SK-N-SH (cell line): ENCODE measurements at regions not wholly inside any gene's neighbourhood (a gene's known extent, or its start where the extent isn't known, plus 50 kb on each side); places are given as distances from the start of the nearest gene placed in this dataset.

Experiments
- CHD2 ChIP-seq: fragments of 150-350 bp; IDR thresholded peaks from 2 replicates; pipeline ENCODE4 v1.6.1; 2018; ENCODE audit warnings: low read length; ENCODE audit not compliant: partially characterized antibody
- EZH2phosphoT487 ChIP-seq: fragments of 200-600 bp; sonication (generic); IDR thresholded peaks from 2 replicates; pipeline ENCODE4 v1.6.1; 2017; ENCODE audit warnings: low read depth, mixed run types, mild to moderate bottlenecking, antibody characterized with exemption, moderate library complexity, borderline replicate concordance
- FOXM1 ChIP-seq: IDR thresholded peaks from 2 replicates; pipeline ENCODE4 v1.4.0; 2012; ENCODE audit warnings: low read depth, mild to moderate bottlenecking
- JUND ChIP-seq: IDR thresholded peaks from 2 replicates; pipeline ENCODE4 v1.4.0; 2012
- MAX ChIP-seq: IDR thresholded peaks from 2 replicates; pipeline ENCODE4 v1.4.0; 2012; ENCODE audit warnings: low read depth
- MXI1 ChIP-seq: IDR thresholded peaks from 2 replicates; pipeline ENCODE4 v1.6.1; 2012; ENCODE audit warnings: mild to moderate bottlenecking, low read depth, low read length, improper control_type of control experiment
- NFIC ChIP-seq: IDR thresholded peaks from 2 replicates; pipeline ENCODE4 v1.4.0; 2012; ENCODE audit warnings: borderline replicate concordance
- POLR2AphosphoS5 ChIP-seq: IDR thresholded peaks from 2 replicates; pipeline ENCODE4 v1.6.1; 2012; ENCODE audit warnings: low read depth, low read length
- TAF1 ChIP-seq: IDR thresholded peaks from 2 replicates; pipeline ENCODE4 v1.6.1; 2012; ENCODE audit warnings: low read depth, mild to moderate bottlenecking, low read length, moderate library complexity, borderline replicate concordance
- TF ChIP-seq, protein P1 (sequence below): fragments of 200-600 bp; sonication (generic); IDR thresholded peaks from 2 replicates; pipeline ENCODE4 v1.6.1; 2017; ENCODE audit warnings: antibody characterized with exemption, mild to moderate bottlenecking, moderate library complexity
- TF ChIP-seq, protein P2 (sequence below): IDR thresholded peaks from 2 replicates; pipeline ENCODE4 v1.4.0; 2012; ENCODE audit warnings: low read depth, borderline replicate concordance
- TF ChIP-seq, protein P3 (sequence below): fragments of 150-350 bp; IDR thresholded peaks from 2 replicates; pipeline ENCODE4 v1.6.1; 2017; ENCODE audit warnings: antibody characterized with exemption, low read length, low read depth, borderline replicate concordance

- TF ChIP-seq, protein P1, sequence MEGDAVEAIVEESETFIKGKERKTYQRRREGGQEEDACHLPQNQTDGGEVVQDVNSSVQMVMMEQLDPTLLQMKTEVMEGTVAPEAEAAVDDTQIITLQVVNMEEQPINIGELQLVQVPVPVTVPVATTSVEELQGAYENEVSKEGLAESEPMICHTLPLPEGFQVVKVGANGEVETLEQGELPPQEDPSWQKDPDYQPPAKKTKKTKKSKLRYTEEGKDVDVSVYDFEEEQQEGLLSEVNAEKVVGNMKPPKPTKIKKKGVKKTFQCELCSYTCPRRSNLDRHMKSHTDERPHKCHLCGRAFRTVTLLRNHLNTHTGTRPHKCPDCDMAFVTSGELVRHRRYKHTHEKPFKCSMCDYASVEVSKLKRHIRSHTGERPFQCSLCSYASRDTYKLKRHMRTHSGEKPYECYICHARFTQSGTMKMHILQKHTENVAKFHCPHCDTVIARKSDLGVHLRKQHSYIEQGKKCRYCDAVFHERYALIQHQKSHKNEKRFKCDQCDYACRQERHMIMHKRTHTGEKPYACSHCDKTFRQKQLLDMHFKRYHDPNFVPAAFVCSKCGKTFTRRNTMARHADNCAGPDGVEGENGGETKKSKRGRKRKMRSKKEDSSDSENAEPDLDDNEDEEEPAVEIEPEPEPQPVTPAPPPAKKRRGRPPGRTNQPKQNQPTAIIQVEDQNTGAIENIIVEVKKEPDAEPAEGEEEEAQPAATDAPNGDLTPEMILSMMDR = no peak
- TF ChIP-seq NFIC (no peak), POLR2AphosphoS5 (no peak), FOXM1 (no peak), EZH2phosphoT487 (no peak), MXI1 (no peak), TAF1 (no peak), MAX (no peak), CHD2 (no peak), JUND (no peak)
- TF ChIP-seq, protein P2, sequence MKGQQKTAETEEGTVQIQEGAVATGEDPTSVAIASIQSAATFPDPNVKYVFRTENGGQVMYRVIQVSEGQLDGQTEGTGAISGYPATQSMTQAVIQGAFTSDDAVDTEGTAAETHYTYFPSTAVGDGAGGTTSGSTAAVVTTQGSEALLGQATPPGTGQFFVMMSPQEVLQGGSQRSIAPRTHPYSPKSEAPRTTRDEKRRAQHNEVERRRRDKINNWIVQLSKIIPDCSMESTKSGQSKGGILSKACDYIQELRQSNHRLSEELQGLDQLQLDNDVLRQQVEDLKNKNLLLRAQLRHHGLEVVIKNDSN = no peak
- TF ChIP-seq, protein P3, sequence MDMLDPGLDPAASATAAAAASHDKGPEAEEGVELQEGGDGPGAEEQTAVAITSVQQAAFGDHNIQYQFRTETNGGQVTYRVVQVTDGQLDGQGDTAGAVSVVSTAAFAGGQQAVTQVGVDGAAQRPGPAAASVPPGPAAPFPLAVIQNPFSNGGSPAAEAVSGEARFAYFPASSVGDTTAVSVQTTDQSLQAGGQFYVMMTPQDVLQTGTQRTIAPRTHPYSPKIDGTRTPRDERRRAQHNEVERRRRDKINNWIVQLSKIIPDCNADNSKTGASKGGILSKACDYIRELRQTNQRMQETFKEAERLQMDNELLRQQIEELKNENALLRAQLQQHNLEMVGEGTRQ = no peak
These were observed 335.3 kb downstream of the MLLT3 start for GRCh38 chr9:20286969-20287368.
